GM19043 (cell line): ENCODE measurements at regions not wholly inside any gene's neighbourhood (a gene's known extent, or its start where the extent isn't known, plus 50 kb on each side); places are given as distances from the start of the nearest gene placed in this dataset.
"Not testable (repeated sequence)": the region's sequence is repeated elsewhere in the genome, so short reads cannot be mapped to it uniquely, and the experiment has no call there.

Experiments
- ATAC-seq: cut with Tn5 transposase; IDR thresholded peaks from one replicate; pipeline ENCODE4 v1.9.1; 2021; ENCODE audit warnings: low read depth; ENCODE audit not compliant: unreplicated experiment

GRCh38 chr3:102896851-102897621 lies 462.2 kb downstream of the ZPLD1 start:
- no peak for ATAC-seq

GRCh38 chr3:102904629-102905028 lies 469.8 kb downstream of the ZPLD1 start:
- ATAC-seq, result no peak

- no peak for ATAC-seq
Observed at GRCh38 chr3:102905811-102906210, 471.0 kb downstream of the ZPLD1 start.

- no peak for ATAC-seq
Observed at GRCh38 chr3:102906818-102907217, 472.0 kb downstream of the ZPLD1 start.

- ATAC-seq, result no peak
Observed at GRCh38 chr3:102909904-102910303, 475.1 kb downstream of the ZPLD1 start.

GRCh38 chr3:102916532-102916931 lies 481.7 kb downstream of the ZPLD1 start:
- no peak for ATAC-seq

GRCh38 chr3:102926618-102927017 lies 491.8 kb downstream of the ZPLD1 start:
- no peak for ATAC-seq

- ATAC-seq, result no peak
Observed at GRCh38 chr3:102933377-102933776, 498.6 kb downstream of the ZPLD1 start.

GRCh38 chr3:102936511-102937045 lies 501.8 kb downstream of the ZPLD1 start:
- ATAC-seq, result no peak

- ATAC-seq, result no peak
Observed at GRCh38 chr3:102941786-102942185, 507.0 kb downstream of the ZPLD1 start.

GRCh38 chr3:102946445-102946844 lies 511.6 kb downstream of the ZPLD1 start:
- not testable (repeated sequence) for ATAC-seq

- no peak for ATAC-seq
Observed at GRCh38 chr3:102972350-102972749, 537.5 kb downstream of the ZPLD1 start.

- no peak for ATAC-seq
Observed at GRCh38 chr3:102974333-102974732, 539.5 kb downstream of the ZPLD1 start.

GRCh38 chr3:102979191-102979590 lies 544.4 kb downstream of the ZPLD1 start:
- ATAC-seq, result no peak

- no peak for ATAC-seq
Observed at GRCh38 chr3:102979682-102980354, 545.0 kb downstream of the ZPLD1 start.

GRCh38 chr3:102980355-102980696 lies 545.5 kb downstream of the ZPLD1 start:
- ATAC-seq, result no peak

- ATAC-seq, result no peak
Observed at GRCh38 chr3:103002425-103003176, 567.8 kb downstream of the ZPLD1 start.

GRCh38 chr3:103006526-103007183 lies 571.8 kb downstream of the ZPLD1 start:
- no peak for ATAC-seq

- ATAC-seq, result no peak
Observed at GRCh38 chr3:103009609-103010008, 574.8 kb downstream of the ZPLD1 start.

- ATAC-seq, result no peak
Observed at GRCh38 chr3:103025880-103026279, 591.1 kb downstream of the ZPLD1 start.

- no peak for ATAC-seq
Observed at GRCh38 chr3:103033841-103034240, 599.0 kb downstream of the ZPLD1 start.
